Thyroid gland (tissue), 4 donors: ENCODE measurements at regions not wholly inside any gene's neighbourhood (a gene's known extent, or its start where the extent isn't known, plus 50 kb on each side); places are given as distances from the start of the nearest gene placed in this dataset.

Source experiments
- DNase-seq, 2 donors: peaks; one replicate each; pipeline ENCODE4 v3.0.0-alpha.2; 2019
- H3K27ac ChIP-seq, 3 donors: fragments of 200-600 bp; sonication (generic); 1 replicate in 2 of 3; 2 replicates in 1 of 3; pipeline ENCODE4 v1.5.1; 2016 to 2019; ENCODE audit warnings: mild to moderate bottlenecking in 1 of 3, moderate library complexity in 1 of 3
- H3K27me3 ChIP-seq: fragments of 200-600 bp; sonication (generic); one replicate; pipeline ENCODE4 v1.5.1; 2019
- H3K36me3 ChIP-seq, 2 donors: fragments of 200-600 bp; sonication (generic); one replicate each; pipeline ENCODE4 v1.5.1; 2016 to 2019
- H3K4me1 ChIP-seq, 2 donors: fragments of 200-600 bp; sonication (generic); one replicate each; pipeline ENCODE4 v1.5.1; 2017 to 2019
- H3K4me3 ChIP-seq, 3 donors: fragments of 200-600 bp; sonication (generic); replicated peaks in 1 of 3; 1 replicate in 2 of 3; 2 replicates in 1 of 3; pipeline ENCODE4 v1.5.1; 2016; ENCODE audit warnings: mild to moderate bottlenecking in 1 of 3
- H3K9me3 ChIP-seq: fragments of 200-600 bp; sonication (generic); one replicate; pipeline ENCODE4 v1.5.1; 2017
- POLR2A ChIP-seq, 2 donors: fragments of 450-650 bp; IDR thresholded peaks; one replicate each; pipeline ENCODE4 v1.6.1; 2017; ENCODE audit warnings: antibody characterized with exemption in 2 of 2, mild to moderate bottlenecking in 2 of 2, moderate library complexity in 1 of 2
- WGBS, 2 donors: methylation state at CpG; one replicate each; pipeline ENCODE4 v1.1.5; 2017; 5-methylcytosine and 5-hydroxymethylcytosine counted together
- intact Hi-C: fragments of 100-400 bp; cut with DNase I; formaldehyde crosslinking; loops from one replicate; pipeline ENCODE4 v1.15.1; 2023
- TF ChIP-seq, protein P1 (sequence below), 6 experiments: fragments of 200-600 bp in 3 of 6; fragments of 450-650 bp in 3 of 6; sonication (generic) in 3 of 6; IDR thresholded peaks; one replicate each; pipeline ENCODE4 v1.5.1; 2016 to 2019; ENCODE audit warnings: antibody characterized with exemption in 6 of 6, mild to moderate bottlenecking in 2 of 6, inconsistent platforms in 1 of 6, moderate library complexity in 1 of 6

- no peak for DNase-seq
- Histone ChIP-seq H3K36me3 (no peaks in the 10 kb centered on the region), H3K4me1 (no peaks in the 10 kb centered on the region), H3K9me3 (no peaks in the 10 kb centered on the region), H3K4me3 (no peak overlapping the region), H3K27me3 (no peaks in the 10 kb centered on the region), H3K27ac (no peak overlapping the region)
- WGBS, 2 donors, result 94 to 97% methylated on average over 3 of the region's 3 CpGs
- TF ChIP-seq, protein P1, sequence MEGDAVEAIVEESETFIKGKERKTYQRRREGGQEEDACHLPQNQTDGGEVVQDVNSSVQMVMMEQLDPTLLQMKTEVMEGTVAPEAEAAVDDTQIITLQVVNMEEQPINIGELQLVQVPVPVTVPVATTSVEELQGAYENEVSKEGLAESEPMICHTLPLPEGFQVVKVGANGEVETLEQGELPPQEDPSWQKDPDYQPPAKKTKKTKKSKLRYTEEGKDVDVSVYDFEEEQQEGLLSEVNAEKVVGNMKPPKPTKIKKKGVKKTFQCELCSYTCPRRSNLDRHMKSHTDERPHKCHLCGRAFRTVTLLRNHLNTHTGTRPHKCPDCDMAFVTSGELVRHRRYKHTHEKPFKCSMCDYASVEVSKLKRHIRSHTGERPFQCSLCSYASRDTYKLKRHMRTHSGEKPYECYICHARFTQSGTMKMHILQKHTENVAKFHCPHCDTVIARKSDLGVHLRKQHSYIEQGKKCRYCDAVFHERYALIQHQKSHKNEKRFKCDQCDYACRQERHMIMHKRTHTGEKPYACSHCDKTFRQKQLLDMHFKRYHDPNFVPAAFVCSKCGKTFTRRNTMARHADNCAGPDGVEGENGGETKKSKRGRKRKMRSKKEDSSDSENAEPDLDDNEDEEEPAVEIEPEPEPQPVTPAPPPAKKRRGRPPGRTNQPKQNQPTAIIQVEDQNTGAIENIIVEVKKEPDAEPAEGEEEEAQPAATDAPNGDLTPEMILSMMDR (IDR thresholded peaks at IDR 0.05), result no peak
- no peak for TF ChIP-seq POLR2A (IDR thresholded peaks at IDR 0.05)
- intact Hi-C loops, result no loop called here
Measured at GRCh38 chr16:76768316-76768715, 422.7 kb upstream of the MON1B start.

- 83 to 89% methylated on average over 8 of the region's 8 CpGs for WGBS, 2 donors
- no peaks in the 10 kb centered on the region for H3K4me1 ChIP-seq
- H3K4me3 ChIP-seq, result no peak overlapping the region
- H3K27ac ChIP-seq, result no peak overlapping the region
- H3K36me3 ChIP-seq, result no peaks in the 10 kb centered on the region
- no peak for DNase-seq
- intact Hi-C loops, result no loop called here
- no peaks in the 10 kb centered on the region for H3K9me3 ChIP-seq
- TF ChIP-seq, protein P1 (IDR thresholded peaks at IDR 0.05), result no peak
- TF ChIP-seq POLR2A (IDR thresholded peaks at IDR 0.05), result no peak
- no peaks in the 10 kb centered on the region for H3K27me3 ChIP-seq
Measured at GRCh38 chr16:76768948-76769347, 422.0 kb upstream of the MON1B start.

DNA sequence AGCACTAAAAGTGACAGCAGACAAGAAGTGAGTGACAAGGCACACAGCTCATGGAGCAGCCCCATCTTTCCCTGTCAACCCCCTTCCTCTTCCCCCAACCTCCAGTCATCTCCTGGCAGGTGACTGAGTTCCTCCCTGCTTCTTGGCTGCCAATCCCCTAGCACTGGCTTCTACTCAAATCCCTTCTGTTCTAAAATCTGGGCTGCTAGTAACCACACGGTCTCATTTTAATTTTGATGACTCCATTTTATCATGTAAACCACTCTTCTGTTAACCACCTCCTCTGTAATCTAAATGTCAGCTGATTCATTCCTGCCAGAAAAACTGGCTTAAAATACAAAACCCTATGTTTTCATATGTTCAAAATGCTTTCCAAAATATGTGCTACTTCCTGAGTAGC, 419.8 kb upstream of the MON1B start:
- Histone ChIP-seq H3K36me3 (no peaks in the 10 kb centered on the region), H3K27me3 (no peaks in the 10 kb centered on the region), H3K9me3 (no peaks in the 10 kb centered on the region), H3K4me1 (no peaks in the 10 kb centered on the region), H3K4me3 (no peak overlapping the region), H3K27ac (no peak overlapping the region)
- intact Hi-C loops, result no loop called here
- DNase-seq, result no peak
- 64 to 72% methylated on average over 1 of the region's 1 CpG for WGBS, 2 donors
- TF ChIP-seq, protein P1 (IDR thresholded peaks at IDR 0.05), result no peak
- no peak for TF ChIP-seq POLR2A (IDR thresholded peaks at IDR 0.05)

DNA sequence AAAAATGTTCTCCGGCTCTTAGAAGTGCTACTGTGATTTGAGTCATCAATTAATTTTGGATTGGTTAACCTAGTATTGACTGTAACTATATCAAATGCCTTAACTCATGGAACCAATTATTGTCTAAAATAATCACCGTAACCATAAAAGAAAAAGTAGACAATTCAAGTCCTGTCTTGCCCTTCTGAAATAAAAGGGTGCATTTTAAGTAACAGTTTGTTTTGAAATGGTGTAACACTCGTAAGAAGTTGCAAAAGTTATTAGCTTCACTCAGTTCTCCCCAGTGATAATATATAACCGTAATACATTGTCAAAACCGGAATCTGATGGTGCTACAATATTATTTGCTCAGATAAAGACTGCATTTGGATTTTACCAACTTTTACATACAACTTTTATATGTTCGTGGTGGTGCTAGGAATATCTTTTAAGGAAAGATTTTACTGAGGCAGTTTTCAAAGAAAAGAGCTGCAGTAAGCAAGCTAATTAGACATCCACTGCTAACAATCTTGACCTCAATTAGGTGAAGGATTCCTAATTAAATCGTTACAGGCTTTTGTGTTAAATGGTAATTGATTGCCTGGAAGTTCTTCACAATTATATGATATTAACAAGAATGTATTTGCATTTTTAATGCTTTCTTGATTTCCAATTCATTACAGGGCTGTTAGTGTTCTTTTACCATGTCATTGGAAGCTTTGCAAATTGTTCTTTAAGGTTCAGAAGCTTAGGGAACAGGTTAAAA, 413.1 kb upstream of the MON1B start:
- Histone ChIP-seq H3K4me1 (no peaks in the 10 kb centered on the region), H3K36me3 (no peaks in the 10 kb centered on the region), H3K9me3 (no peaks in the 10 kb centered on the region), H3K27me3 (no peaks in the 10 kb centered on the region), H3K27ac (no peak overlapping the region), H3K4me3 (no peak overlapping the region)
- DNase-seq, result no peak
- WGBS, 2 donors, result 84 to 85% methylated on average over 7 of the region's 7 CpGs
- no peak for TF ChIP-seq POLR2A (IDR thresholded peaks at IDR 0.05)
- intact Hi-C loops, result no loop called here

DNA sequence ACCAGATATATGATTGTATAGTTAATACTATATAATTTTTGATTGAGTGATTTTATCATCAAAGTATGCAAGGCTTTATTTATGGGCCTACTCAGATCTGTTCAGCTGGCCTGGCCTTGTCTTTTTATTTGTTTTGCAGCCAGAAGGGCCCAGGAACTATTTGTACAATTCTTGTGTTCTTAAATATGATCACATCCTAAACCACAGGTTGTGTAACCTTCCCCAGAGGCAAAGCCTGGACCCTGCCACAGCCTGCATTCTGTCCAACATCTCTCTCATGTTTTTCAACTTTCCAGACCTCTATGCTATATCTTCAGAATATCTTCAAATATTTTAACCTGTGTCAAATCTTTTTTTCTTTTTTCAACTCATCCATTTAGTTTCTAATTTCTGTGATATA, 410.4 kb upstream of the MON1B start:
- Histone ChIP-seq H3K9me3 (no peaks in the 10 kb centered on the region), H3K27ac (no peak overlapping the region), H3K4me3 (no peak overlapping the region), H3K27me3 (no peaks in the 10 kb centered on the region), H3K4me1 (no peaks in the 10 kb centered on the region), H3K36me3 (no peaks in the 10 kb centered on the region)
- no peak for TF ChIP-seq POLR2A (IDR thresholded peaks at IDR 0.05)
- TF ChIP-seq, protein P1 (IDR thresholded peaks at IDR 0.05), result no peak
- intact Hi-C loops, result no loop called here
- no peak for DNase-seq
